OCI-LY7 (cell line): ENCODE measurements at regions not wholly inside any gene's neighbourhood (a gene's known extent, or its start where the extent isn't known, plus 50 kb on each side); places are given as distances from the start of the nearest gene placed in this dataset.

Source experiments
- BruUV-seq: library from RNA; stranded (reverse); fragments of 400-500 nt; replicated peaks from 2 replicates; lab custom pipeline; 2021; lab: Mats Ljungman, UMichigan
- CTCF ChIA-PET: fragments of 300-600 bp; sonication (Branson Sonifier 250); formaldehyde crosslinking; loops from one replicate; lab custom pipeline; 2022; ENCODE audit warnings: antibody characterized with exemption; ENCODE audit not compliant: unreplicated experiment; lab: Charles Lee
- POLR2A ChIA-PET: fragments of 300-600 bp; sonication (Branson Sonifier 250); formaldehyde crosslinking; loops from one replicate; lab custom pipeline; 2022; ENCODE audit warnings: antibody characterized with exemption; lab: Charles Lee
- DNase-seq: peaks from one replicate; pipeline ENCODE4 v3.0.0-alpha.2; 2015; ENCODE audit warnings: low spot score
- H2AFZ ChIP-seq: fragments of 200-600 bp; sonication (generic), shearing (Covaris generic); 2 replicates; pipeline ENCODE4 v1.6.1; 2014; ENCODE audit warnings: mild to moderate bottlenecking, antibody characterized with exemption, low read length, moderate library complexity
- H3K27ac ChIP-seq: fragments of 200-600 bp; sonication (generic); 2 replicates; pipeline ENCODE4 v1.5.1; 2014; ENCODE audit warnings: mixed run types, low read depth, mild to moderate bottlenecking, moderate library complexity, low read length, inconsistent platforms; ENCODE audit not compliant: poor library complexity, severe bottlenecking
- H3K36me3 ChIP-seq: fragments of 200-600 bp; sonication (generic); 2 replicates; pipeline ENCODE4 v1.6.1; 2014; ENCODE audit warnings: mild to moderate bottlenecking, antibody characterized with exemption, low read length, moderate library complexity, mixed read lengths; ENCODE audit not compliant: insufficient read depth
- H3K4me1 ChIP-seq: fragments of 200-600 bp; sonication (generic); 2 replicates; pipeline ENCODE4 v1.5.1; 2014; ENCODE audit warnings: mild to moderate bottlenecking, low read length; ENCODE audit not compliant: insufficient read depth, poor library complexity, severe bottlenecking
- H3K4me2 ChIP-seq: fragments of 200-600 bp; sonication (generic); 2 replicates; pipeline ENCODE4 v1.6.1; 2014; ENCODE audit warnings: mild to moderate bottlenecking, low read length
- H3K4me3 ChIP-seq: fragments of 200-600 bp; sonication (generic); 2 replicates; pipeline ENCODE4 v1.5.1; 2014; ENCODE audit warnings: mild to moderate bottlenecking, low read depth, low read length; ENCODE audit not compliant: poor library complexity, severe bottlenecking
- H3K79me2 ChIP-seq: fragments of 200-600 bp; sonication (generic); 2 replicates; pipeline ENCODE4 v1.6.1; 2016; ENCODE audit warnings: low read depth, mild to moderate bottlenecking, low read length, moderate library complexity, mixed read lengths; ENCODE audit not compliant: insufficient read depth
- H3K9me2 ChIP-seq: fragments of 200-600 bp; sonication (generic); 2 replicates; pipeline ENCODE4 v1.6.1; 2016; ENCODE audit warnings: mild to moderate bottlenecking, low read length, mixed read lengths; ENCODE audit not compliant: insufficient read depth
- H3K9me3 ChIP-seq: fragments of 200-600 bp; sonication (generic); 2 replicates; pipeline ENCODE4 v1.6.1; 2014; ENCODE audit warnings: mild to moderate bottlenecking, mixed run types, low read length, mixed read lengths
- H4K20me1 ChIP-seq: fragments of 200-600 bp; sonication (generic); 2 replicates; pipeline ENCODE4 v1.6.1; 2014; ENCODE audit warnings: mild to moderate bottlenecking, antibody characterized with exemption, low read length, moderate library complexity, mixed read lengths; ENCODE audit not compliant: insufficient read depth
- EZH2phosphoT487 ChIP-seq: fragments of 200-600 bp; sonication (generic); IDR thresholded peaks from 2 replicates; pipeline ENCODE4 v1.6.1; 2018; ENCODE audit warnings: low read depth, borderline replicate concordance, mild to moderate bottlenecking, mixed run types, antibody characterized with exemption, low read length, moderate library complexity, mixed read lengths
- intact Hi-C: fragments of 100-400 bp; cut with micrococcal nuclease; formaldehyde crosslinking; loops from one replicate; pipeline ENCODE4 v1.10.0; 2022; ENCODE audit not compliant: unreplicated experiment
- TF ChIP-seq, protein P1 (sequence below): fragments of 200-600 bp; sonication (generic); conservative IDR thresholded peaks from 2 replicates; pipeline ENCODE4 v1.5.1; 2014; ENCODE audit warnings: mild to moderate bottlenecking, antibody characterized with exemption, low read length, moderate library complexity, mixed read lengths

DNA sequence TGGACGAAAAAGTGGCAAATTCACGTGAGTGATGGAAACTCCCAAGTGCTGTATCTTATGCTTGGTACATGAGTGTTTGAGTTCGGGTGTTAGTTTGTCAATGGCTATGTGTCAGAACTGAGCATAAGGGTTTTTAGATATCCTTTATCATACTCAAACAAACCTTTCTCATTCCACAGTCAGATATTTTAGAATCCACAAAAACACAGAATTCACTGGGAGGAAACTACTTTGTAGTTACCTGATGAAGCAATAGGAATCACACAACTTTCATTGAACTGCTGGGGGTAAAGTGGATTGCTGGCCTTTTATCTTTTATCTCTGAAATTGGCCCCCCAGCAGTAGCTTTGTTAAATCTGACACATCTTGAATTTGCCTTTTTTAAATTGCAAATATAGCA lies 64.0 kb downstream of the DKK1 start:
- Histone ChIP-seq H3K27ac (no peak overlapping the region), H3K4me2 (no peak overlapping the region), H3K4me1 (no peaks in the 10 kb centered on the region), H4K20me1 (no peaks in the 10 kb centered on the region), H3K9me3 (no peaks in the 10 kb centered on the region), H3K36me3 (no peaks in the 10 kb centered on the region), H2AFZ (0 out of 2 replicates have a peak overlapping the region, but pooled peaks have one; percentile 2), H3K79me2 (no peaks in the 10 kb centered on the region), H3K9me2 (no peaks in the 10 kb centered on the region), H3K4me3 (no peak overlapping the region)
- BruUV-seq = no TSS peak
- POLR2A ChIA-PET = interaction anchor here (0.7 to 1.5 kb wide), 2 partner anchors 21 to 134 kb away, joined by 3 to 4 read pairs; no protein-coding TSS in a partner anchor
- intact Hi-C loops = no loop called here
- CTCF ChIA-PET = no interaction called here
- no peak for DNase-seq
- TF ChIP-seq EZH2phosphoT487 = no peak
- TF ChIP-seq, protein P1, sequence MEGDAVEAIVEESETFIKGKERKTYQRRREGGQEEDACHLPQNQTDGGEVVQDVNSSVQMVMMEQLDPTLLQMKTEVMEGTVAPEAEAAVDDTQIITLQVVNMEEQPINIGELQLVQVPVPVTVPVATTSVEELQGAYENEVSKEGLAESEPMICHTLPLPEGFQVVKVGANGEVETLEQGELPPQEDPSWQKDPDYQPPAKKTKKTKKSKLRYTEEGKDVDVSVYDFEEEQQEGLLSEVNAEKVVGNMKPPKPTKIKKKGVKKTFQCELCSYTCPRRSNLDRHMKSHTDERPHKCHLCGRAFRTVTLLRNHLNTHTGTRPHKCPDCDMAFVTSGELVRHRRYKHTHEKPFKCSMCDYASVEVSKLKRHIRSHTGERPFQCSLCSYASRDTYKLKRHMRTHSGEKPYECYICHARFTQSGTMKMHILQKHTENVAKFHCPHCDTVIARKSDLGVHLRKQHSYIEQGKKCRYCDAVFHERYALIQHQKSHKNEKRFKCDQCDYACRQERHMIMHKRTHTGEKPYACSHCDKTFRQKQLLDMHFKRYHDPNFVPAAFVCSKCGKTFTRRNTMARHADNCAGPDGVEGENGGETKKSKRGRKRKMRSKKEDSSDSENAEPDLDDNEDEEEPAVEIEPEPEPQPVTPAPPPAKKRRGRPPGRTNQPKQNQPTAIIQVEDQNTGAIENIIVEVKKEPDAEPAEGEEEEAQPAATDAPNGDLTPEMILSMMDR = no peak

DNA sequence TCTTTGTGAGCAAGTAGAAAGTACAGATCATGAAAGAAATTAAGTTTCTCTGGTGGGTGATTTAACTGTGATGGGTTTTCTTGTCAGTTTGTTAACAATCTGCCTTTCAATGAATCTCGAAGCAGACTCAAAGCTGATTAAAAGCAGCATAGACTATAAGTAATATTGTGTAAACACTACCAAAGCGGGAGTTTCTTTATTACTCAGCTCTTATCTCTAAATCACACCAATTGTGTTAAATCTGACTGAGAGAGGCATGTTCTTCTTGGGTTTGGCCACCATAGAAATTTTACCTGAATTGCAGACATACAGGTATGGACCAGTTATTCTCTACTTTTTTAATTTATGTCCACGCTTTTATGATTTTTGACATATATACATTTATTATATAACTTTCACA lies 65.2 kb downstream of the DKK1 start:
- no peaks in the 10 kb centered on the region for H4K20me1 ChIP-seq
- intact Hi-C loops = no loop called here
- H3K4me2 ChIP-seq = no peak overlapping the region
- DNase-seq = no peak
- ChIA-PET POLR2A (interaction anchor here (0.7 to 1.5 kb wide), 2 partner anchors 20 to 40 kb away, joined by 3 to 4 read pairs; no protein-coding TSS in a partner anchor), CTCF (no interaction called here)
- H3K4me1 ChIP-seq = no peaks in the 10 kb centered on the region
- no peaks in the 10 kb centered on the region for H3K9me2 ChIP-seq
- no peak overlapping the region for H3K27ac ChIP-seq
- no peak overlapping the region for H3K4me3 ChIP-seq
- no TSS peak for BruUV-seq
- H3K9me3 ChIP-seq = no peaks in the 10 kb centered on the region
- no peaks in the 10 kb centered on the region for H3K36me3 ChIP-seq
- TF ChIP-seq, protein P1 = no peak
- TF ChIP-seq EZH2phosphoT487 = no peak
- no peak overlapping the region for H2AFZ ChIP-seq
- no peaks in the 10 kb centered on the region for H3K79me2 ChIP-seq

DNA sequence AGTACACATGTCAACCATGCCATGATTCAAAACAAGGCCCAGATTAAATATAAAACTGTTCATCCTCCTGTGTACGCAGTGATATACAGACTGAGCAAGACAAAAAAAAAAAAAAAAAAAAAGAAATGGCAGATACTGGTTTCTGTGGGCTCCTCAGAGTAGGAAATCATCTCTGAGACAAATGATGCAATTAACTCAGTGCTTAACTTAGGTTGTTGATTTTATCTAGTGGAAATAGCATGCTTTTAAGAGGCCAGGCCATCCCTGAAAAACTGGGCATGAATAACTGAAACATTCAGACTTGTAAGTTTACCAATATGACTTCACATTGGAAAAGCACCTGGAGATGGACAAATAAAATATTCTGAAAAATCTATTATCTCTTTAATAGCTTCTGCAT lies 69.0 kb downstream of the DKK1 start:
- BruUV-seq = no TSS peak

More for the DNA sequence above, 69.0 kb downstream of the DKK1 start:
- H3K4me3 ChIP-seq = no peak overlapping the region
- H2AFZ ChIP-seq = no peak overlapping the region
- H3K4me1 ChIP-seq = no peaks in the 10 kb centered on the region
- POLR2A ChIA-PET = interaction anchor here (0.6 to 1.2 kb wide), 5 partner anchors 10 to 970 kb away, joined by 3 to 4 read pairs (median 4); no protein-coding TSS in a partner anchor
- no peak overlapping the region for H3K27ac ChIP-seq
- H3K9me3 ChIP-seq = no peaks in the 10 kb centered on the region
- intact Hi-C loops = no loop called here
- H3K9me2 ChIP-seq = no peaks in the 10 kb centered on the region
- CTCF ChIA-PET = no interaction called here
- TF ChIP-seq, protein P1 = no peak
- no peaks in the 10 kb centered on the region for H3K79me2 ChIP-seq
- H3K36me3 ChIP-seq = no peaks in the 10 kb centered on the region
- H4K20me1 ChIP-seq = no peaks in the 10 kb centered on the region
- no peak overlapping the region for H3K4me2 ChIP-seq
- no peak for DNase-seq
